ENCODE measurements at regions not wholly inside any gene's neighbourhood (a gene's known extent, or its start where the extent isn't known, plus 50 kb on each side); places are given as distances from the start of the nearest gene placed in this dataset.

- in situ Hi-C loops (cut with HindIII; ENCODE audit: low pct_unique_long_range_greater_than_20kb, low sequenced_read_pairs): no loop called here
- no peak for DNase-seq (ENCODE audit: low read depth)
Measured at GRCh38 chr2:22283436-22283835, 1101.5 kb upstream of the KLHL29 start.

GRCh38 chr2:22290302-22290701 is 1094.7 kb upstream of the KLHL29 start:
- in situ Hi-C loops (cut with HindIII; ENCODE audit: low pct_unique_long_range_greater_than_20kb, low sequenced_read_pairs): no loop called here
- no peak for DNase-seq (ENCODE audit: low read depth)

GRCh38 chr2:22290909-22291473 is 1094.0 kb upstream of the KLHL29 start:
- DNase-seq (ENCODE audit: low read depth): no peak
- in situ Hi-C loops (cut with HindIII; ENCODE audit: low pct_unique_long_range_greater_than_20kb, low sequenced_read_pairs): no loop called here

- no peak for DNase-seq (ENCODE audit: low read depth)
- in situ Hi-C loops (cut with HindIII; ENCODE audit: low pct_unique_long_range_greater_than_20kb, low sequenced_read_pairs): no loop called here
Measured at GRCh38 chr2:22301228-22301627, 1083.8 kb upstream of the KLHL29 start.

- no peak for DNase-seq (ENCODE audit: low read depth)
- in situ Hi-C loops (cut with HindIII; ENCODE audit: low pct_unique_long_range_greater_than_20kb, low sequenced_read_pairs): no loop called here
Measured at GRCh38 chr2:22326250-22326649, 1058.7 kb upstream of the KLHL29 start.

- in situ Hi-C loops (cut with HindIII; ENCODE audit: low pct_unique_long_range_greater_than_20kb, low sequenced_read_pairs): no loop called here
- DNase-seq (ENCODE audit: low read depth): no peak
Measured at GRCh38 chr2:22329211-22330154, 1055.5 kb upstream of the KLHL29 start.

GRCh38 chr2:22336414-22336813 is 1048.6 kb upstream of the KLHL29 start:
- DNase-seq (ENCODE audit: low read depth): no peak
- in situ Hi-C loops (cut with HindIII; ENCODE audit: low pct_unique_long_range_greater_than_20kb, low sequenced_read_pairs): no loop called here

- DNase-seq (ENCODE audit: low read depth): no peak
- in situ Hi-C loops (cut with HindIII; ENCODE audit: low pct_unique_long_range_greater_than_20kb, low sequenced_read_pairs): no loop called here
Measured at GRCh38 chr2:22340716-22341115, 1044.3 kb upstream of the KLHL29 start.

- no peak for DNase-seq (ENCODE audit: low read depth)
- in situ Hi-C loops (cut with HindIII; ENCODE audit: low pct_unique_long_range_greater_than_20kb, low sequenced_read_pairs): no loop called here
Measured at GRCh38 chr2:22347306-22347705, 1037.7 kb upstream of the KLHL29 start.

- DNase-seq (ENCODE audit: low read depth): no peak
- in situ Hi-C loops (cut with HindIII; ENCODE audit: low pct_unique_long_range_greater_than_20kb, low sequenced_read_pairs): no loop called here
Measured at GRCh38 chr2:22350621-22351020, 1034.4 kb upstream of the KLHL29 start.

- in situ Hi-C loops (cut with HindIII; ENCODE audit: low pct_unique_long_range_greater_than_20kb, low sequenced_read_pairs): no loop called here
Measured at GRCh38 chr2:22355816-22356433, 1029.1 kb upstream of the KLHL29 start.

GRCh38 chr2:22359071-22359672 is 1025.8 kb upstream of the KLHL29 start:
- in situ Hi-C loops (cut with HindIII; ENCODE audit: low pct_unique_long_range_greater_than_20kb, low sequenced_read_pairs): no loop called here
- no peak for DNase-seq (ENCODE audit: low read depth)

More at GRCh38 chr2:22355816-22356433, 1029.1 kb upstream of the KLHL29 start:
- DNase-seq (ENCODE audit: low read depth): peak; percentile 26

GRCh38 chr2:22360735-22361374 is 1024.1 kb upstream of the KLHL29 start:
- no peak for DNase-seq (ENCODE audit: low read depth)
- in situ Hi-C loops (cut with HindIII; ENCODE audit: low pct_unique_long_range_greater_than_20kb, low sequenced_read_pairs): no loop called here

GRCh38 chr2:22361571-22361970 is 1023.4 kb upstream of the KLHL29 start:
- in situ Hi-C loops (cut with HindIII; ENCODE audit: low pct_unique_long_range_greater_than_20kb, low sequenced_read_pairs): no loop called here
- no peak for DNase-seq (ENCODE audit: low read depth)

- in situ Hi-C loops (cut with HindIII; ENCODE audit: low pct_unique_long_range_greater_than_20kb, low sequenced_read_pairs): no loop called here
- DNase-seq (ENCODE audit: low read depth): no peak
Measured at GRCh38 chr2:22375096-22375495, 1009.9 kb upstream of the KLHL29 start.

- DNase-seq (ENCODE audit: low read depth): no peak
- in situ Hi-C loops (cut with HindIII; ENCODE audit: low pct_unique_long_range_greater_than_20kb, low sequenced_read_pairs): no loop called here
Measured at GRCh38 chr2:22377268-22377667, 1007.7 kb upstream of the KLHL29 start.

- no peak for DNase-seq (ENCODE audit: low read depth)
- in situ Hi-C loops (cut with HindIII; ENCODE audit: low pct_unique_long_range_greater_than_20kb, low sequenced_read_pairs): no loop called here
Measured at GRCh38 chr2:22382479-22383169, 1002.4 kb upstream of the KLHL29 start.

GRCh38 chr2:22397847-22398246 is 987.1 kb upstream of the KLHL29 start:
- DNase-seq (ENCODE audit: low read depth): no peak
- in situ Hi-C loops (cut with HindIII; ENCODE audit: low pct_unique_long_range_greater_than_20kb, low sequenced_read_pairs): no loop called here
